Uterus (tissue), 2 donors: ENCODE measurements at regions not wholly inside any gene's neighbourhood (a gene's known extent, or its start where the extent isn't known, plus 50 kb on each side); places are given as distances from the start of the nearest gene placed in this dataset.

ENCODE experiments used
- POLR2A ChIP-seq, 2 donors: fragments of 450-650 bp; IDR thresholded peaks; one replicate each; pipeline ENCODE4 v1.6.1; 2016; ENCODE audit warnings: antibody characterized with exemption in 2 of 2, mild to moderate bottlenecking in 1 of 2, moderate library complexity in 1 of 2
- TF ChIP-seq, protein P1 (sequence below), 4 experiments: fragments of 200-600 bp in 2 of 4; fragments of 450-650 bp in 2 of 4; sonication (generic) in 2 of 4; IDR thresholded peaks; one replicate each; pipeline ENCODE4 v1.5.1; 2016 to 2019; ENCODE audit warnings: antibody characterized with exemption in 4 of 4, mild to moderate bottlenecking in 2 of 4, moderate library complexity in 1 of 4

DNA sequence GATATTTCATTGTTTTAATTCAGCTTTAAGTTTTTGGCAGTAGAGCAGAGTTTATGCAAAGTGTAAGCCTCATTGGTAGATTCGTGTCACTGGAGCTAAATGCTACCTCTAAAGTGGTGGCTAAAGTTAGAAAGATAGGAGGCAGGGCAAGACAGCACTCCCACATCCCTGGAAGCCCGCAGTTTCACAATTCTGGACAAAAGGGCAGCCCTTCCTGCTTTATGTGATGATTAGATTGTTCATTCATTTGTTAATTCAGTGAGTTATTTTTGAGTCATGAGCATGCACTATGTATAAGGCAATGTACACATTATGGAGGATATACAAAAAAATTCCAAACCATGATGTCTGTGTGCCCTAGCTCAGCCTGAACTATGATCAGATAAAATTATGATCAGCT lies 52.1 kb upstream of the EIF3M start:
- no peak for TF ChIP-seq POLR2A (IDR thresholded peaks at IDR 0.05)
- TF ChIP-seq, protein P1, sequence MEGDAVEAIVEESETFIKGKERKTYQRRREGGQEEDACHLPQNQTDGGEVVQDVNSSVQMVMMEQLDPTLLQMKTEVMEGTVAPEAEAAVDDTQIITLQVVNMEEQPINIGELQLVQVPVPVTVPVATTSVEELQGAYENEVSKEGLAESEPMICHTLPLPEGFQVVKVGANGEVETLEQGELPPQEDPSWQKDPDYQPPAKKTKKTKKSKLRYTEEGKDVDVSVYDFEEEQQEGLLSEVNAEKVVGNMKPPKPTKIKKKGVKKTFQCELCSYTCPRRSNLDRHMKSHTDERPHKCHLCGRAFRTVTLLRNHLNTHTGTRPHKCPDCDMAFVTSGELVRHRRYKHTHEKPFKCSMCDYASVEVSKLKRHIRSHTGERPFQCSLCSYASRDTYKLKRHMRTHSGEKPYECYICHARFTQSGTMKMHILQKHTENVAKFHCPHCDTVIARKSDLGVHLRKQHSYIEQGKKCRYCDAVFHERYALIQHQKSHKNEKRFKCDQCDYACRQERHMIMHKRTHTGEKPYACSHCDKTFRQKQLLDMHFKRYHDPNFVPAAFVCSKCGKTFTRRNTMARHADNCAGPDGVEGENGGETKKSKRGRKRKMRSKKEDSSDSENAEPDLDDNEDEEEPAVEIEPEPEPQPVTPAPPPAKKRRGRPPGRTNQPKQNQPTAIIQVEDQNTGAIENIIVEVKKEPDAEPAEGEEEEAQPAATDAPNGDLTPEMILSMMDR (IDR thresholded peaks at IDR 0.05), result no peak
